HCT116 (cell line): ENCODE measurements at regions not wholly inside any gene's neighbourhood (a gene's known extent, or its start where the extent isn't known, plus 50 kb on each side); places are given as distances from the start of the nearest gene placed in this dataset.

Experiments
- ATAC-seq: fragments of 200-7000 bp; cut with Tn5 transposase; 2 replicates; pipeline ENCODE4 v1.9.1; 2020; ENCODE audit warnings: mild to moderate bottlenecking, moderate library complexity
- BruUV-seq: library from RNA; stranded (reverse); fragments of 400-500 nt; replicated peaks from 2 replicates; lab custom pipeline; 2021; lab: Mats Ljungman, UMichigan
- CTCF ChIA-PET: fragments of 300-600 bp; sonication (Branson Sonifier 250); formaldehyde crosslinking; loops from one replicate; lab custom pipeline; 2021; ENCODE audit warnings: antibody characterized with exemption; lab: Charles Lee
- POLR2A ChIA-PET: fragments of 300-600, 350-600 bp; sonication (Branson Sonifier 250); formaldehyde crosslinking; loops from one replicate; lab custom pipeline; 2021; ENCODE audit warnings: antibody characterized with exemption; lab: Charles Lee
- RAD21 ChIA-PET, 2 experiments: fragments of 300-600 bp; sonication (Branson Sonifier 250); formaldehyde crosslinking; loops; one replicate each; lab custom pipeline; 2023; ENCODE audit warnings: low total read pairs in 2 of 2; ENCODE audit not compliant: uncharacterized antibody in 2 of 2, unreplicated experiment in 2 of 2, low non-redundant PET in 1 of 2; lab: Charles Lee
- DNase-seq: peaks from one replicate; pipeline ENCODE4 v3.0.0-alpha.2; 2010; ENCODE audit warnings: low read depth, low spot score
- H2AFZ ChIP-seq: fragments of 200-600 bp; shearing (Covaris generic), sonication (generic); 2 replicates; pipeline ENCODE4 v1.6.1; 2017; ENCODE audit warnings: low read depth, mixed run types, mixed read lengths, antibody characterized with exemption, low read length; ENCODE audit not compliant: poor library complexity, severe bottlenecking
- H3K27ac ChIP-seq: 2 replicates; pipeline ENCODE4 v1.5.1; 2012; ENCODE audit warnings: low read depth, low read length
- H3K27me3 ChIP-seq: fragments of 200-600 bp; sonication (generic); 2 replicates; pipeline ENCODE4 v1.6.1; 2016; ENCODE audit warnings: mixed run types, low read length, mixed read lengths; ENCODE audit not compliant: insufficient read depth
- H3K36me3 ChIP-seq, 2 experiments: fragments of 200-500 bp in 1 of 2; fragments of 200-600 bp in 1 of 2; sonication (Bioruptor generic) in 1 of 2; sonication (generic) in 1 of 2; 2 replicates each; pipeline versions ENCODE4 v1.5.1 to v1.6.1; 2014 to 2016; ENCODE audit warnings: low read length in 2 of 2, inconsistent platforms in 1 of 2, mixed read lengths in 1 of 2, mixed run types in 1 of 2; ENCODE audit not compliant: insufficient read depth in 2 of 2, control insufficient read depth in 1 of 2
- H3K4me1 ChIP-seq, 2 experiments: fragments of 200-600 bp in 1 of 2; sonication (generic) in 1 of 2; 2 replicates each; pipeline versions ENCODE4 v1.5.1 to v1.6.1; 2012 to 2017; ENCODE audit warnings: low read length in 2 of 2, inconsistent platforms in 1 of 2, mild to moderate bottlenecking in 1 of 2, mixed read lengths in 1 of 2, mixed run types in 1 of 2, moderate library complexity in 1 of 2; ENCODE audit not compliant: insufficient read depth in 2 of 2, control insufficient read depth in 1 of 2
- H3K4me2 ChIP-seq: fragments of 200-600 bp; sonication (generic); 2 replicates; pipeline ENCODE4 v1.6.1; 2017; ENCODE audit warnings: mixed run types, low read length, mixed read lengths
- H3K4me3 ChIP-seq, 2 experiments: fragments of 200-600 bp in 1 of 2; sonication (generic) in 1 of 2; replicated peaks in 1 of 2; 2 replicates each; pipeline ENCODE4 v1.5.1; 2011 to 2016; ENCODE audit warnings: low read length in 2 of 2, control low read depth in 1 of 2, low read depth in 1 of 2, mild to moderate bottlenecking in 1 of 2, mixed read lengths in 1 of 2, mixed run types in 1 of 2
- H3K79me2 ChIP-seq: fragments of 200-600 bp; sonication (generic); 2 replicates; pipeline ENCODE4 v1.6.1; 2017; ENCODE audit warnings: mild to moderate bottlenecking, mixed run types, low read length, moderate library complexity, mixed read lengths; ENCODE audit not compliant: insufficient read depth
- H3K9ac ChIP-seq: fragments of 200-600 bp; sonication (generic); 2 replicates; pipeline ENCODE4 v1.6.1; 2016; ENCODE audit warnings: low read length, mixed read lengths
- H3K9me2 ChIP-seq: fragments of 200-600 bp; sonication (generic), shearing (Covaris generic); 2 replicates; pipeline ENCODE4 v1.6.1; 2017; ENCODE audit warnings: mixed run types, mild to moderate bottlenecking, moderate library complexity; ENCODE audit not compliant: insufficient read depth
- H3K9me3 ChIP-seq, 2 experiments: fragments of 200-500 bp in 1 of 2; fragments of 200-600 bp in 1 of 2; sonication (Bioruptor generic) in 1 of 2; sonication (generic) in 1 of 2; 2 replicates each; pipeline ENCODE4 v1.6.1; 2014 to 2017; ENCODE audit warnings: low read length in 2 of 2, mixed read lengths in 2 of 2, inconsistent platforms in 1 of 2, low read depth in 1 of 2, mild to moderate bottlenecking in 1 of 2, mixed run types in 1 of 2, moderate library complexity in 1 of 2; ENCODE audit not compliant: control insufficient read depth in 1 of 2, insufficient read depth in 1 of 2
- H4K20me1 ChIP-seq: fragments of 200-600 bp; sonication (generic), shearing (Covaris generic); 2 replicates; pipeline ENCODE4 v1.6.1; 2017; ENCODE audit warnings: mixed run types, mild to moderate bottlenecking, moderate library complexity; ENCODE audit not compliant: insufficient read depth
- CBX3 ChIP-seq: IDR thresholded peaks from 2 replicates; pipeline ENCODE4 v1.6.1; 2012; ENCODE audit warnings: low read depth
- EGR1 ChIP-seq: IDR thresholded peaks from 2 replicates; pipeline ENCODE4 v1.6.1; 2012; ENCODE audit warnings: low read depth
- ELF1 ChIP-seq: IDR thresholded peaks from 2 replicates; pipeline ENCODE4 v1.6.1; 2012; ENCODE audit warnings: low read depth, borderline replicate concordance
- EZH2 ChIP-seq: fragments of 200-600 bp; sonication (generic); IDR thresholded peaks from 2 replicates; pipeline ENCODE4 v1.6.1; 2017; ENCODE audit warnings: antibody characterized with exemption, mixed run types
- FOSL1 ChIP-seq: IDR thresholded peaks from 2 replicates; pipeline ENCODE4 v1.6.1; 2012; ENCODE audit warnings: low read depth
- POLR2A ChIP-seq: IDR thresholded peaks from 2 replicates; pipeline ENCODE4 v1.7.0; 2011; ENCODE audit warnings: borderline replicate concordance; ENCODE audit not compliant: insufficient read depth, insufficient read length; ENCODE audit errors: extremely low read depth
- SRF ChIP-seq: IDR thresholded peaks from 2 replicates; pipeline ENCODE4 v1.6.1; 2012; ENCODE audit warnings: low read depth
- ZNF274 ChIP-seq: fragments of 200-500 bp; sonication (Bioruptor generic); IDR thresholded peaks from 2 replicates; pipeline ENCODE4 v1.6.1; 2014; ENCODE audit warnings: mild to moderate bottlenecking, low read depth, low read length, inconsistent platforms
- intact Hi-C: fragments of 100-400 bp; cut with micrococcal nuclease; formaldehyde crosslinking; loops from 2 replicates; pipeline ENCODE4 v1.10.0; 2022
- TF ChIP-seq, protein P1 (sequence below): IDR thresholded peaks from 2 replicates; pipeline ENCODE4 v1.6.1; 2011; ENCODE audit warnings: mild to moderate bottlenecking, low read length, moderate library complexity; ENCODE audit not compliant: insufficient replicate concordance; ENCODE audit errors: extremely low read depth
- TF ChIP-seq, protein P2 (sequence below): IDR thresholded peaks from 2 replicates; pipeline ENCODE4 v1.6.1; 2012
- TF ChIP-seq, protein P3 (sequence below), 3 experiments: fragments of 200-600 bp in 1 of 3; sonication (generic) in 1 of 3; IDR thresholded peaks in 2 of 3; conservative IDR thresholded peaks in 1 of 3; 2 replicates each; pipeline ENCODE4 v1.5.1; 2012 to 2017; ENCODE audit warnings: low read depth in 2 of 3, low read length in 2 of 3, antibody characterized with exemption in 1 of 3, borderline replicate concordance in 1 of 3, control low read depth in 1 of 3, mild to moderate bottlenecking in 1 of 3, mixed read lengths in 1 of 3, mixed run types in 1 of 3, moderate library complexity in 1 of 3; ENCODE audit not compliant: insufficient read depth in 1 of 3

DNA sequence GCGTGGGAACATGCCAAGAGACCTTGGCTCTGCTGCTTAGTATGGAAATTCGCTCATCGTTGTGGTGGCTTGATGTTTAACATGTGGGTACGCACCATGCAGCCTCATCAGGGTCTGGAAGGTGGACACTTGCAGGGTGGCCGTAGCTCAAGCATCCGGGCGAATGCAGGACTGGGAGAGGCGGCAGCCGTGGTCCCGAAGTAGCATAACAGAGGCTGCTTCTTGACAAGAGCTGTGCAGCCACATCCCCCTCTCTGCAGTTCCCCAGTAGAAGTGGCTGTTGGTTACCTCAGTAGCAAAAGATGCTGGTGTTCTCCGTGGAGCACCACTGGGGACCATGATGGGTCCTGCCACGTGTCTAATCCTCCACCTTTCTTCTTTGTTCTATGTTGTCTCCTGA lies 195.0 kb downstream of the THBS2 start:
- Histone ChIP-seq H3K36me3 (no peaks in the 10 kb centered on the region), H3K4me2 (no peak overlapping the region), H3K27ac (no peak overlapping the region), H3K79me2 (no peaks in the 10 kb centered on the region), H3K4me3 (no peak overlapping the region), H4K20me1 (no peaks in the 10 kb centered on the region; the same call in 1 of the 2 replicates), H3K27me3 (no peaks in the 10 kb centered on the region), H3K9me3 (no peaks in the 10 kb centered on the region), H3K9me2 (no peaks in the 10 kb centered on the region), H3K9ac (no peak overlapping the region), H2AFZ (no peak overlapping the region), H3K4me1 (no peaks in the 10 kb centered on the region)
- intact Hi-C loops = no loop called here
- CTCF ChIA-PET = no interaction called here
- BruUV-seq = no TSS peak
- DNase-seq (no peak), ATAC-seq (no peak)
- TF ChIP-seq ELF1 (no peak), EZH2 (no peak)
- TF ChIP-seq, protein P1, sequence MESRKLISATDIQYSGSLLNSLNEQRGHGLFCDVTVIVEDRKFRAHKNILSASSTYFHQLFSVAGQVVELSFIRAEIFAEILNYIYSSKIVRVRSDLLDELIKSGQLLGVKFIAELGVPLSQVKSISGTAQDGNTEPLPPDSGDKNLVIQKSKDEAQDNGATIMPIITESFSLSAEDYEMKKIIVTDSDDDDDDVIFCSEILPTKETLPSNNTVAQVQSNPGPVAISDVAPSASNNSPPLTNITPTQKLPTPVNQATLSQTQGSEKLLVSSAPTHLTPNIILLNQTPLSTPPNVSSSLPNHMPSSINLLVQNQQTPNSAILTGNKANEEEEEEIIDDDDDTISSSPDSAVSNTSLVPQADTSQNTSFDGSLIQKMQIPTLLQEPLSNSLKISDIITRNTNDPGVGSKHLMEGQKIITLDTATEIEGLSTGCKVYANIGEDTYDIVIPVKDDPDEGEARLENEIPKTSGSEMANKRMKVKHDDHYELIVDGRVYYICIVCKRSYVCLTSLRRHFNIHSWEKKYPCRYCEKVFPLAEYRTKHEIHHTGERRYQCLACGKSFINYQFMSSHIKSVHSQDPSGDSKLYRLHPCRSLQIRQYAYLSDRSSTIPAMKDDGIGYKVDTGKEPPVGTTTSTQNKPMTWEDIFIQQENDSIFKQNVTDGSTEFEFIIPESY = no peak
- TF ChIP-seq, protein P2, sequence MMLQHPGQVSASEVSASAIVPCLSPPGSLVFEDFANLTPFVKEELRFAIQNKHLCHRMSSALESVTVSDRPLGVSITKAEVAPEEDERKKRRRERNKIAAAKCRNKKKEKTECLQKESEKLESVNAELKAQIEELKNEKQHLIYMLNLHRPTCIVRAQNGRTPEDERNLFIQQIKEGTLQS = no peak
- RAD21 ChIA-PET = no interaction called here
- POLR2A ChIA-PET = no interaction called here

DNA sequence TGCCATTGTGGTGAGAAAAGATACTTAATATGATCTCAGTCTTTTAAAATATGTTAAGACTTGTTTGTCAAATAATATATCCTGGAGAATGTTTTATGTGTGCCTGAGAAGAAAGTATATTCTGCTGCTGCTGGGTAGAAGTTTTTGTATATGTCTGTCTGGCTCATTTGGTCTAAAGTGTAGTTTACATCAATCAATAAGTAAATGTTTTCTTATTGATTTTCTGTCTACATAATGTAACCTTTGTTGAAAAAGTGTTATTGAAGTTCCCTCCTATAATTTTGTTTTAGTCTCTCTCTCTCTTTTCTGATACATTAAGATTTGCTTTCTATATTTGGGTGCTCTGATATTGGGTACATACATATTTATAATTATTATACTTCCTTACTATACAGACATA lies 201.2 kb downstream of the THBS2 start:
- CTCF ChIA-PET = no interaction called here
- intact Hi-C loops = no loop called here
- DNase-seq (no peak), ATAC-seq (no peak)
- Histone ChIP-seq H2AFZ (no peak overlapping the region), H4K20me1 (no peaks in the 10 kb centered on the region; the same call in 1 of the 2 replicates), H3K4me2 (no peak overlapping the region), H3K4me1 (no peaks in the 10 kb centered on the region), H3K27me3 (no peaks in the 10 kb centered on the region), H3K9me3 (no peaks in the 10 kb centered on the region), H3K79me2 (no peaks in the 10 kb centered on the region), H3K4me3 (no peak overlapping the region), H3K9me2 (no peaks in the 10 kb centered on the region), H3K27ac (no peak overlapping the region), H3K36me3 (no peaks in the 10 kb centered on the region), H3K9ac (no peak overlapping the region)
- no TSS peak for BruUV-seq
- POLR2A ChIA-PET = no interaction called here
- TF ChIP-seq SRF (no peak), EGR1 (no peak), FOSL1 (no peak), ZNF274 (no peak), CBX3 (no peak), POLR2A (no peak)
- TF ChIP-seq, protein P1 = no peak
- TF ChIP-seq, protein P3, sequence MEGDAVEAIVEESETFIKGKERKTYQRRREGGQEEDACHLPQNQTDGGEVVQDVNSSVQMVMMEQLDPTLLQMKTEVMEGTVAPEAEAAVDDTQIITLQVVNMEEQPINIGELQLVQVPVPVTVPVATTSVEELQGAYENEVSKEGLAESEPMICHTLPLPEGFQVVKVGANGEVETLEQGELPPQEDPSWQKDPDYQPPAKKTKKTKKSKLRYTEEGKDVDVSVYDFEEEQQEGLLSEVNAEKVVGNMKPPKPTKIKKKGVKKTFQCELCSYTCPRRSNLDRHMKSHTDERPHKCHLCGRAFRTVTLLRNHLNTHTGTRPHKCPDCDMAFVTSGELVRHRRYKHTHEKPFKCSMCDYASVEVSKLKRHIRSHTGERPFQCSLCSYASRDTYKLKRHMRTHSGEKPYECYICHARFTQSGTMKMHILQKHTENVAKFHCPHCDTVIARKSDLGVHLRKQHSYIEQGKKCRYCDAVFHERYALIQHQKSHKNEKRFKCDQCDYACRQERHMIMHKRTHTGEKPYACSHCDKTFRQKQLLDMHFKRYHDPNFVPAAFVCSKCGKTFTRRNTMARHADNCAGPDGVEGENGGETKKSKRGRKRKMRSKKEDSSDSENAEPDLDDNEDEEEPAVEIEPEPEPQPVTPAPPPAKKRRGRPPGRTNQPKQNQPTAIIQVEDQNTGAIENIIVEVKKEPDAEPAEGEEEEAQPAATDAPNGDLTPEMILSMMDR (IDR thresholded peaks at IDR 0.05 in 2 of 3, conservative IDR thresholded peaks at IDR 0.05 in 1 of 3; ENCODE audit: borderline replicate concordance in 1 of 3, insufficient read depth in 1 of 3, low read depth in 2 of 3, low read length in 2 of 3) = no peak
- RAD21 ChIA-PET = no interaction called here
